NCI-H510A (cell line): ENCODE measurements at regions not wholly inside any gene's neighbourhood (a gene's known extent, or its start where the extent isn't known, plus 50 kb on each side); places are given as distances from the start of the nearest gene placed in this dataset.

Experiments
- DNase-seq: peaks from one replicate; lab custom pipeline; 2025; lab: John Stamatoyannopoulos, UW

- DNase-seq, result no peak
Measured at GRCh38 chr12:60043236-60043635, 447.4 kb downstream of the SLC16A7 start.

- no peak for DNase-seq
Measured at GRCh38 chr12:60052483-60052882, 456.7 kb downstream of the SLC16A7 start.

GRCh38 chr12:60059180-60059579 lies 463.4 kb downstream of the SLC16A7 start:
- DNase-seq, result no peak

- no peak for DNase-seq
Measured at GRCh38 chr12:60066655-60067054, 470.8 kb downstream of the SLC16A7 start.

- DNase-seq, result no peak
Measured at GRCh38 chr12:60070552-60070951, 474.7 kb downstream of the SLC16A7 start.

- DNase-seq, result no peak
Measured at GRCh38 chr12:60071759-60072191, 475.9 kb downstream of the SLC16A7 start.

GRCh38 chr12:60072911-60073310 lies 477.1 kb downstream of the SLC16A7 start:
- DNase-seq, result no peak

- DNase-seq, result no peak
Measured at GRCh38 chr12:60075091-60075490, 479.3 kb downstream of the SLC16A7 start.

- no peak for DNase-seq
Measured at GRCh38 chr12:60078026-60078425, 482.2 kb downstream of the SLC16A7 start.

- no peak for DNase-seq
Measured at GRCh38 chr12:60093428-60093827, 497.6 kb downstream of the SLC16A7 start.

GRCh38 chr12:60094436-60094835 lies 498.6 kb downstream of the SLC16A7 start:
- DNase-seq, result no peak

GRCh38 chr12:60096727-60097126 lies 500.9 kb downstream of the SLC16A7 start:
- no peak for DNase-seq

GRCh38 chr12:60100160-60100559 lies 504.3 kb downstream of the SLC16A7 start:
- no peak for DNase-seq

GRCh38 chr12:60100852-60101251 lies 505.0 kb downstream of the SLC16A7 start:
- DNase-seq, result no peak

- DNase-seq, result no peak
Measured at GRCh38 chr12:60101715-60102114, 505.9 kb downstream of the SLC16A7 start.

GRCh38 chr12:60106214-60106613 lies 510.4 kb downstream of the SLC16A7 start:
- no peak for DNase-seq

- DNase-seq, result no peak
Measured at GRCh38 chr12:60107992-60108391, 512.2 kb downstream of the SLC16A7 start.

GRCh38 chr12:60112063-60112462 lies 516.2 kb downstream of the SLC16A7 start:
- DNase-seq, result no peak

- DNase-seq, result no peak
Measured at GRCh38 chr12:60112763-60113162, 516.9 kb downstream of the SLC16A7 start.

- no peak for DNase-seq
Measured at GRCh38 chr12:60114169-60114568, 518.3 kb downstream of the SLC16A7 start.

GRCh38 chr12:60119327-60119726 lies 523.5 kb downstream of the SLC16A7 start:
- DNase-seq, result no peak

GRCh38 chr12:60120199-60120598 lies 524.4 kb downstream of the SLC16A7 start:
- no peak for DNase-seq

- no peak for DNase-seq
Measured at GRCh38 chr12:60123557-60123956, 527.7 kb downstream of the SLC16A7 start.

GRCh38 chr12:60137513-60137912 lies 541.7 kb downstream of the SLC16A7 start:
- DNase-seq, result no peak

GRCh38 chr12:60138526-60138925 lies 542.7 kb downstream of the SLC16A7 start:
- DNase-seq, result no peak
